PC-3 (cell line): ENCODE measurements at regions not wholly inside any gene's neighbourhood (a gene's known extent, or its start where the extent isn't known, plus 50 kb on each side); places are given as distances from the start of the nearest gene placed in this dataset.

ENCODE experiments used
- EZH2phosphoT487 ChIP-seq: fragments of 300-600 bp; sonication (generic); IDR thresholded peaks from 2 replicates; pipeline ENCODE4 v1.6.1; 2018; ENCODE audit warnings: mild to moderate bottlenecking, antibody characterized with exemption, low read length, borderline replicate concordance
- TF ChIP-seq, protein P1 (sequence below): fragments of 300-600 bp; sonication (generic); conservative IDR thresholded peaks from 2 replicates; pipeline ENCODE4 v1.5.1; 2017; ENCODE audit warnings: antibody characterized with exemption, low read depth, mild to moderate bottlenecking, low read length

DNA sequence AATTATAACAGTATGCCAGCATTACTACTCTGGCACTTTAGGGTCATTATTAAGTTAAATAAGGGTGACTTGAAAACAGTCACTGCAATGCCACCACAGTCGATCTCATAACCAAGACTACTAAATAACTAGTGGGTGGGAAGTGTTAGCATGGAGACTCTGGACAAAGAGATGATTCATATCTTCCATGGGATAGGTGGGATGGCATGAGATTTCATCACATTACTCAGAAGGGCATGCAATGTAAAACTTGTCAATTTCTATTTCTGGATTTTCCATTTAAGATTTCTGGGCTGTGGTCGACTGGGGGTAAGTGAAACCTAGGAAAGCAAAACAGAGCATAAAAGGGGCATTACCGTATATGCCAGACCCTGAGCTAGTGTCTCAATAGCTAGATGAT is 538.9 kb upstream of the GRM7 start:
- TF ChIP-seq, protein P1, sequence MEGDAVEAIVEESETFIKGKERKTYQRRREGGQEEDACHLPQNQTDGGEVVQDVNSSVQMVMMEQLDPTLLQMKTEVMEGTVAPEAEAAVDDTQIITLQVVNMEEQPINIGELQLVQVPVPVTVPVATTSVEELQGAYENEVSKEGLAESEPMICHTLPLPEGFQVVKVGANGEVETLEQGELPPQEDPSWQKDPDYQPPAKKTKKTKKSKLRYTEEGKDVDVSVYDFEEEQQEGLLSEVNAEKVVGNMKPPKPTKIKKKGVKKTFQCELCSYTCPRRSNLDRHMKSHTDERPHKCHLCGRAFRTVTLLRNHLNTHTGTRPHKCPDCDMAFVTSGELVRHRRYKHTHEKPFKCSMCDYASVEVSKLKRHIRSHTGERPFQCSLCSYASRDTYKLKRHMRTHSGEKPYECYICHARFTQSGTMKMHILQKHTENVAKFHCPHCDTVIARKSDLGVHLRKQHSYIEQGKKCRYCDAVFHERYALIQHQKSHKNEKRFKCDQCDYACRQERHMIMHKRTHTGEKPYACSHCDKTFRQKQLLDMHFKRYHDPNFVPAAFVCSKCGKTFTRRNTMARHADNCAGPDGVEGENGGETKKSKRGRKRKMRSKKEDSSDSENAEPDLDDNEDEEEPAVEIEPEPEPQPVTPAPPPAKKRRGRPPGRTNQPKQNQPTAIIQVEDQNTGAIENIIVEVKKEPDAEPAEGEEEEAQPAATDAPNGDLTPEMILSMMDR = no peak
- TF ChIP-seq EZH2phosphoT487 = no peak
